Skeletal muscle cell (primary cell): ENCODE measurements at regions not wholly inside any gene's neighbourhood (a gene's known extent, or its start where the extent isn't known, plus 50 kb on each side); places are given as distances from the start of the nearest gene placed in this dataset.
A peak's percentile ranks its signal among the peaks of the same experiment; 100 is the strongest.

ENCODE experiments used
- DNase-seq: peaks from one replicate; pipeline ENCODE4 v3.0.0-alpha.2; 2010; ENCODE audit warnings: low read depth
- H3K4me3 ChIP-seq: 2 replicates; pipeline ENCODE4 v1.5.1; 2011; ENCODE audit warnings: low read depth, mild to moderate bottlenecking, control low read depth, low read length, moderate library complexity

- no peak for DNase-seq
Observed at GRCh38 chr13:65656740-65657329, 1573.3 kb downstream of the PCDH9 start.

DNA sequence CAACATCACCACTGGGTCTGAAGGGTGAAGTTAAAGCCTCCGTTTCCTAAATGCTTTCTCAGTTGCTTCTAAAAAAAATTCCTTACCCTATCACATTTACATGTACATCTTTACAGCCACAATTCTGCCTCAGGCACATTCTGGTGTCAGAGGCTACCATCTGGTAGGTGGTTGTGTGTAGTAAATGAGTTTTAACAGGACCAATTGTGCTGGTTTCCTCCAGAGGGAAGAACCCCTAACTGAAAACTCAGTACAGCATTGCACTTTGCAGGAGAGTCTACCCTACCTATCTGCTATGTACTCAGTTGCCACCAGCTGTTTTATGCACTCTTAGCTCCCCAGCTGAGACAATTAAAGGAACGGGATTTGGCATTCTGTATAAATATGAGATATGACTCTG lies 1576.5 kb downstream of the PCDH9 start:
- no peak for DNase-seq

More at GRCh38 chr13:65656740-65657329, 1573.3 kb downstream of the PCDH9 start:
- no peak overlapping the region for H3K4me3 ChIP-seq

GRCh38 chr13:65650321-65650720 lies 1579.8 kb downstream of the PCDH9 start:
- no peak overlapping the region for H3K4me3 ChIP-seq

More for the DNA sequence above, 1576.5 kb downstream of the PCDH9 start:
- no peak overlapping the region for H3K4me3 ChIP-seq

DNA sequence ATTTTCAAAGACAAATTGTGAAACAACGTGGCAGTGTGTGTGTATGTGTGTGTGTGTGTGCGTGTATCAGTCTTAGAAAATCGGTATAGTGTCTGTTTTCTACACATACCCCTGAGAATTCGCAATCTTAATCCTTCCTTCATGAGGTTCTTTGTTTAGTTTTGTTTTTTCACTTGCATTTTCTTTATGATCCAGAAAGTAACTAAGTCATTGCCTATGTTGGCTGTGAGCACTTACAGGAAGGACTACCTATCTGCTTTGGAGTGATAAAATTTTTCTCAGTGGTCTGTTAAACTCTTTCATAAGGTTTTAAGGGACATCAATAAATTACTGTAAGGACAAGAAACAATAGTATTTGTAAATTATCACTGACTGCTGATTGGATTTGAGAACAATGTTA lies 1587.1 kb downstream of the PCDH9 start:
- H3K4me3 ChIP-seq = no peak overlapping the region
- no peak for DNase-seq

More at GRCh38 chr13:65650321-65650720, 1579.8 kb downstream of the PCDH9 start:
- DNase-seq = no peak

DNA sequence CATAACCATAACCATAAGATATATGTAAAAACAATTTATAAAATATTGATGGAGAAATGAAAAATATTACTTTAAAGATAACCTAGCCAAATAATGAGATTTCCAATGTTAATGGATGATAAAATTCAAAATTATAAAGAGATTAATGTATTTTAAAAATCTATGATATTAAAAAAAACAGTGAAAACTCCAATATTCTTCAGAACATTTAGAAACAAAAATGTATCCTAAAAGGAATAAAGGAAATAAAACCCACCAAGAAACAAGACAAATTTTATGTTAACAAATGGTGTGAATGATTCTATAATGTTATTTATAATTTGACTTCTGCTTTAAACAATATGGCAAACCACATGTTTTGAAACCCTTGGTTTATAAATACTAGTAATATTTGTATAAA lies 1587.8 kb downstream of the PCDH9 start:
- no peak for DNase-seq
- H3K4me3 ChIP-seq = no peak overlapping the region

- H3K4me3 ChIP-seq = no peak overlapping the region
- DNase-seq = peak; percentile 8
Observed at GRCh38 chr13:65638572-65639168, 1591.5 kb downstream of the PCDH9 start.

GRCh38 chr13:65633806-65634205 lies 1596.3 kb downstream of the PCDH9 start:
- DNase-seq = no peak
- no peak overlapping the region for H3K4me3 ChIP-seq

DNA sequence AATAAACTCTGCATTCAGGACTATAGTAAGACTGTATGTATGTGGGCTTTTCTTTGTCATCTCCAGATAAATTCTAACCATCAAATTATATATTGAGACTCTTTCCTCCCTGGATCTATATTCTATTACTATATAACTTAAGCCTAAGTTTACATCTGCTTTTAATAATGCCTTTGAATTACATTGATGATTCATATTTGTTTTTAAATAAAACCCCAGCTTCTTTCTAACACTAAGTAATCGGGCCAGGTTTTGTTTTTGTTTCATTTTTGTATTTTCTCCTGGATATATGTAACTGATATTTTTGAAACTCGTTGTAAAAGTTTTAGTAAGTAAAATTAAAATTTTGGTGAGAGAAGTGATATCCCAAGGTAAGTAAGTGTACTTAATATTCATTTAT lies 1599.1 kb downstream of the PCDH9 start:
- no peak for DNase-seq
- no peak overlapping the region for H3K4me3 ChIP-seq

DNA sequence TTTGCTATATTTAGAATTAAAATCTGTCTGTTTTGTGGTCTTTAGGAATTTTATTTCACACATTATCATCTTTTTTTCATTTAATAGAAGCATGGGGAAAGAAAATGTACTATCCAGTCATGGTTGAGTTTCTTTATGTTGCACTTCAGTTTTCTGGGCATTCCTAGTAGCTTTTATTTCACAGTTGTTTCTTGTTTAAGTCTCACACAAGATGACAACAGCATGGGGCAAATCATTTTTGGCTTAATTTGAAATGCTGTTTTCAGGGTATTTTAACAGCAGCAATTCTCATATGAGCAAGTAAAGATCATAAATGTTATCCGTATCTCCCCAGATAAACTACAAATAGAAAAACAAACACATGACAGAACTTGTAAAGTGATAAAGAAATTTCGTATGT lies 1600.2 kb downstream of the PCDH9 start:
- no peak overlapping the region for H3K4me3 ChIP-seq
- DNase-seq = no peak

GRCh38 chr13:65623148-65623547 lies 1607.0 kb downstream of the PCDH9 start:
- no peak overlapping the region for H3K4me3 ChIP-seq
- no peak for DNase-seq

- DNase-seq = no peak
- no peak overlapping the region for H3K4me3 ChIP-seq
Observed at GRCh38 chr13:65615506-65615905, 1614.6 kb downstream of the PCDH9 start.

- H3K4me3 ChIP-seq = no peak overlapping the region
- no peak for DNase-seq
Observed at GRCh38 chr13:65613004-65613403, 1617.1 kb downstream of the PCDH9 start.

DNA sequence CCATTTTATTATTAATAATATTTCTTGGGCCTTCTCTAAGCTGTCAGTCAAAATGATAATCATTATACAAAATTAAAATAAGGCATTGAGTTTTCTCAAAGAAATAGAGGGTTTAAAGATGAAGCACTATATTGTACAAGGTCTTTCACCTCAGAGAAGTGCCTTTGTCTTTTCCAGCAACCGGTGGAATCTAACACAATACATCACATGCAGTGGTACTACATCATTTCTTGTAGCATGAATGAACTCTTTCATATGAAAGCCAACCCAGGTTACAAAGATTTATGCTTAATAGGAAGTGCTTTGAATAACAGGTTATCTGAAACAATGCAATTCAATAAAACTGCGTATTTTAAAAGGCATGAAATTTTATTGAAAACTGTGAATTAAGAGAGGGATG lies 1620.8 kb downstream of the PCDH9 start:
- no peak overlapping the region for H3K4me3 ChIP-seq
- DNase-seq = no peak

DNA sequence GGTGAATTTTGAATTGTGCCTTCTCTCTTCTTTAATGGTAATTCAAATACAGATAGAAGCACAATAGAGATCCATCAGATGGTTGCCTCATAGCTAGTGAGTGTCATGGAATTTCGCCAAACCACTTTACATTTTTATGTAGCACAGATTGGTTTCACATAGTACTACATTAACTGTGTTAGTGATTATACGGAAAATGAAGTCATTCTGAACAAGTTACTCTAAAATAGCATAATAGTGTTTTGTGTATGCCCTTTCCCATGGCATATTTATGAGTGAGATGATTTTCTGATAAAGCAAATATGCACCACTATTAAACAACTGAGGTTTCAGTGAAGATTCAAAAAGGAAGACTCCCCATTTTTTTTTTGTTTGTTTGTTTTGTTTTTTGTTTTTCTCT lies 1623.5 kb downstream of the PCDH9 start:
- peak; percentile 79 for DNase-seq
- no peak overlapping the region for H3K4me3 ChIP-seq

GRCh38 chr13:65605396-65605795 lies 1624.7 kb downstream of the PCDH9 start:
- no peak overlapping the region for H3K4me3 ChIP-seq
- no peak for DNase-seq

DNA sequence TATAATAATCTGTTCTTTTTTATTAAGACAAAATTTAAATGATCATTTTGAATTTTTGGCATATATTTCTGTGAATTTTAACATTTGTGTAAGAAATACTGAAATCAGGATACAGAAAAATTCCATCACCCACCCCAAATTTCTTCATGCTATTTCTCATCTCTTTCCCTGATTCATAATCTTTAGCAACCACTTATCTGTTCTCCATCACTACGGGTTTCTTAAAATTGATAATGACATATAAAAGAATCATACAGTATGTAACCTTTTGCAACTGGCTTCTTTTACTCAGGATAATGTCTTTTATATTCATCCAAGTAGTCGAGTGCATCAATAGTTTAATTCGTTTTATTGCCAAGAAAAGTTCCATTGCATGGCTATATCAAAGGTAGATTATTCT lies 1627.0 kb downstream of the PCDH9 start:
- H3K4me3 ChIP-seq = no peak overlapping the region
- DNase-seq = no peak

DNA sequence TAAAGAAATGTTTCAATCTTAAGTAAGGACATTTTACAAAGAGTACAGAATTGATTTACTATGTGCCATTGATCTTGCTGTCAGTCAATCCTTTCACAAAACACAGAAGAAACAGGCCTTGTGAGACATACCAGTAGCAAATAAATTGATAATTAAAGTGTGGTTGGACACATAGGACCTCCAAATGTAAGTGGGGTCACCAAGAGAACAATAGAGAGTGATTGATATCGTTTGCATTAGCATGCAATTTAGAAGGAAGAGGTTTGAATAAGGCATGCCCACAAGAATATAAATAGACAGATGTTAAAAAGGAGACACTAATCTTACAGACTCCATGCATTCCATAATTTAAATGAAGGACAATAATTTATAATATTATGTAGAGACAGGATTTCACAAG lies 1628.3 kb downstream of the PCDH9 start:
- DNase-seq = no peak
- no peak overlapping the region for H3K4me3 ChIP-seq

GRCh38 chr13:65600702-65601101 lies 1629.4 kb downstream of the PCDH9 start:
- no peak for DNase-seq
- H3K4me3 ChIP-seq = no peak overlapping the region

DNA sequence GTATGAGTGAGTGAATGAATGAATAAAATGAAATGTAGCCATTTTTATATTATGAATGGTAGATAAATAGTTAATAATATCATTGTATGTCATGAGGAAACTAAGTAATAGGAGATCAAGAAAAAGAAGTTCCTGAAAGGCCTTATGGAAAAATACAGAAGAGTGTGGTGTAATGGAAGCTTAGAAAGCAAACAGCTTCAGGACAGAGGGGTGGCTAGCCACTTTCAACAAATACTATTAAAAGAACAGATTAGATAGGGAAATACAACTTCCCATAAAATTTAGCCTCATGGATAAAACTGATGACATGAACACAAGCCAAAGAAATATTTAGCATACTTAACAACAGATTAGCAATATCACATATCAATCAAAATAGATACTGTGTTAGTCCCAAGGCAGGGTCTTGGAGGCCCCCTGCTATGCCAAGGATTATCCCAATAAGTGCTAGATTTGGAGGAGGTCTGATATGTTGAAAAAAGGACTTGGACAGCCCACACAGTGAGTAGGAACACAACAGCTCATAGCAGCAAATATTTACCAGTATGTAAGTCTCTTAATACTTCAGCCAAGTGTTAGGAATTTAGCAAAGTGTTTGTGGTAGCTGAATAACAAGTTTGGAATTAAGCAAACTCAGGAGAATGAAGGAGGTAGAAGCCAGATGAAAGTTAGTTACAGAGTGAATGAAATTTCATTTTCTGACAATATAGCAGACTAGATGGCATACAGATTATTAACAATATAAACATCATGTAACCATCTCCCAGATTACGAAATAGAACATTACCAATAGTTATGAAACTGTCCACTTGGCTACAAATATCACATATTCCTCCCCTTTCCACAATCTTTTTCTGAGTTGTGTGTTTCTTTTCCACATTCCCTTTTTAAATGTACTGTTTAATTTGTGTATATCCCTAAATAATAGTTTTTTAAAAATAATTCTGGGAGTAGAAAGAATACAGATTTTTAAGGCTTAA lies 1632.0 kb downstream of the PCDH9 start:
- peak; percentile 70 for DNase-seq
- H3K4me3 ChIP-seq = no peak overlapping the region

- DNase-seq = no peak
- no peak overlapping the region for H3K4me3 ChIP-seq
Observed at GRCh38 chr13:65595916-65596315, 1634.2 kb downstream of the PCDH9 start.
